Small intestine (tissue), 7 donors: ENCODE measurements at regions not wholly inside any gene's neighbourhood (a gene's known extent, or its start where the extent isn't known, plus 50 kb on each side); places are given as distances from the start of the nearest gene placed in this dataset.

Experiments
- DNase-seq, 2 donors: peaks; one replicate each; pipeline versions ENCODE4 v3.0.0 to v3.0.0-alpha.2; 2013
- FAIRE-seq: peaks from 2 replicates; lab custom pipeline; 2012; peaks lifted over from hg19 to GRCh38; lab: Jason Lieb, UNC
- H3K27ac ChIP-seq, 3 donors: one replicate each; pipeline ENCODE4 v1.5.1; 2013; ENCODE audit warnings: low read length in 2 of 3, mild to moderate bottlenecking in 2 of 3, control low read depth in 1 of 3, inconsistent platforms in 1 of 3, low read depth in 1 of 3, moderate library complexity in 1 of 3
- H3K27me3 ChIP-seq, 3 donors: one replicate each; pipeline ENCODE4 v1.6.1; 2013; ENCODE audit warnings: low read length in 3 of 3, inconsistent platforms in 1 of 3; ENCODE audit not compliant: control insufficient read depth in 3 of 3, insufficient read depth in 3 of 3
- H3K36me3 ChIP-seq, 3 donors: one replicate each; pipeline ENCODE4 v1.6.1; 2013; ENCODE audit warnings: low read length in 3 of 3, inconsistent platforms in 1 of 3, low read depth in 1 of 3, mild to moderate bottlenecking in 1 of 3, moderate library complexity in 1 of 3; ENCODE audit not compliant: control insufficient read depth in 3 of 3, insufficient read depth in 2 of 3
- H3K4me1 ChIP-seq, 3 donors: one replicate each; pipeline ENCODE4 v1.6.1; 2013; ENCODE audit warnings: low read length in 2 of 3, inconsistent platforms in 1 of 3, low read depth in 1 of 3, mild to moderate bottlenecking in 1 of 3, moderate library complexity in 1 of 3; ENCODE audit not compliant: control insufficient read depth in 3 of 3, insufficient read depth in 2 of 3
- H3K4me3 ChIP-seq, 3 donors: one replicate each; pipeline ENCODE4 v1.5.1; 2013; ENCODE audit warnings: low read length in 3 of 3, control low read depth in 1 of 3, inconsistent platforms in 1 of 3, low read depth in 1 of 3, mild to moderate bottlenecking in 1 of 3, moderate library complexity in 1 of 3
- H3K9me3 ChIP-seq, 2 donors: one replicate each; pipeline ENCODE4 v1.6.1; 2013; ENCODE audit warnings: low read depth in 1 of 2, low read length in 1 of 2; ENCODE audit not compliant: control insufficient read depth in 2 of 2, insufficient read depth in 1 of 2
- WGBS, 3 donors: extraction: QIAGEN DNeasy Blood & Tissue Kit; methylation state at CpG; one replicate each; pipeline ENCODE4 v1.1.7; 2013; 5-methylcytosine and 5-hydroxymethylcytosine counted together
- donor health status: healthy with polysubstance abuse.
- donor health status: control.
- donor health status: control.
- donor health status: Bipolar disorder and iron deficiency.
- donor health status: healthy.

DNA sequence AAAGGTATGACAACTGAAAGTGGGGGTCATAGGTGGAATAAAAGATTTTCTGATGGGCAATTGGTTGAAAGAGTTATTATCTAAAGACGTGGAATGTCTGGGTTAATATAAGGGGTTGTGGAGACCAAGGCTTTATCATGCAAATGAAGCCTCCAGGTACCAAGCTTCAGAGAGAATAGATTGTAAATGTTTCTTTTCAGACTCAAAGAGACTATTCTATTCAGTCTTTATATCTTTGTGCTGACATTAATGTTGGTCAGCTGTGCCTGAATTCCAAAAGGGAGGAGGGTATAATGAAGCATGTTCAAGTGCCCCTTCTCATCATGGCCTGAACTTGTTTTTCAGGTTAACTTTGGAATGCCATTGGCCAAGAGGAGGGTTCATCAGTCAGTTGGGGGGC, 145.3 kb downstream of the SETD4 start:
- no peak for FAIRE-seq
- Histone ChIP-seq H3K27me3 (no peaks in the 10 kb centered on the region), H3K9me3 (peaks cover 0 to 4% of the 10 kb centered on the region in 2 donors), H3K27ac (no peak overlapping the region), H3K4me3 (no peak overlapping the region), H3K36me3 (no peaks in the 10 kb centered on the region), H3K4me1 (no peaks in the 10 kb centered on the region)
- no peak for DNase-seq
- 79 to 87% (median 81%) methylated on average over 1 of the region's 1 CpG for WGBS, 3 donors

DNA sequence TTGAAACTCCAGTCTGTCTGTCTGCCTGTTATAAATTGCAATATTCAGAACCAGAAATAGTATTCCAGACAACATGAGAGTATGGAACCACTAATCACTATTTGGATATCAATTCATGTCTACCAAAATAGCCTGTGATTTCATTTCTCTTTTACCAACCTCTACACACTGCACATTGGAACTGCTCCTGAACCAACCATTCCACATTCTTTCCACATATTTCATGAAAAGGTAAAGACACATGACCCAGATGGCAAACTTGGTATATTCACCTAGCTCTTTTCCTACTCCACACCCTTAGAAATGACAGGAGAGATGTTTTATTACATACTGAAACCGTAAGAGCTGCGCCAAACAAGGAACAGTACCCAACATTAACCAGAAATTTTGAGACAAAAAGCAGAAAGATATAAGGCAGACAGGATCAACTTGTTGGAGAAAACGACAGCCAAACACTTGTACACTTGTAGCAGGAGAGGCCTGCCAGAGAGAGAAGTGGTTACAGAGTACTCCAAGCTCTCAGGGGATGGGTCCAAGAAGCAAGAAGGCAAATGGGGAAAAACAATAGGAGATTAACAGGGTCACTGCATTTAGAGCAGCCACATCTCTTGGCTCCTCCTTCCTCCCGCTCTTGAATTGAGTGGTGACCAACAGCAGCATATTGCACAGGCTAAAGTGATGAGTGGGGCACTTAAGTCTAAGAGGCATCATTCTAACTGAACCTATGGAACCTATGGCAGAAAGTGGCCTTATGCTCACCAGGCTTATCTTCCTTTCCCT, 148.7 kb downstream of the SETD4 start:
- Histone ChIP-seq H3K4me3 (no peak overlapping the region), H3K36me3 (no peaks in the 10 kb centered on the region), H3K27me3 (no peaks in the 10 kb centered on the region), H3K4me1 (no peaks in the 10 kb centered on the region), H3K9me3 (no peaks in the 10 kb centered on the region), H3K27ac (no peak overlapping the region)
- 81 to 90% (median 83%) methylated on average over 4 of the region's 4 CpGs for WGBS, 3 donors
- no peak for FAIRE-seq
- DNase-seq, result no peak

DNA sequence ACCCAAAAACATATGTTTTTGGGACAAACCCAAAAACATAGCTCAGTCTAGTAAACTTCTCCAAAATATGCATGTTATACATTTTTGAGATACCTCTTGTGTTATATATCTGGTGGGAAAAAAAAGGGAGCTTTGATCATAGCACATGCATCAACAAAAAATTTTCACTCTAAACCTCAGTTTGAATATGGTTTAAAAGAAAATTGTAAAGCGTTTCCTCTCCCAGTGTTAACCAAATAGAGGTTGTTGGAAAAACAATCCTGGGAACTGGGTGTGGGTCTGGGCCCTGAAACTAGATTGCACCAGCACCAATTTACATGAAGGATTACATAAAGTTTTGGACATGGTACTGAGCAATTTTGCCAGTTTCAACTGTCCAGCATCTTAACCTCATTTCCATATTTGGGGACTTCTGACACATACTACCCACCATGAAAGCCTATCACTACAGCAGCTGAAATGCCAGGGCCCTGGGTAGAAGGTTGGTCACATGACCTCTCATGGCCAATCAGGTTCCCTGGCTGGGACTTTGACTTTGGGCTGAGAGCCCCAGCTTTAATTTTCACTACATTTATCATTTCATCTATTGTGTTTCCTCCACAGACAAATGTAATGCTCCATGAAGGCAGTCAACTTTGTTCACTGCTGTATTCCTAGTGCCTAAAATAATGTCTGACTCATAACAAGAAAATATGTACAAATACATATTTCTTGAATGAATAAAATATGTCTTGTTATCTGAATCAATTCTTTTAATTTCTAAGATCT, 150.7 kb downstream of the SETD4 start:
- 87 to 93% (median 87%) methylated on average over 1 of the region's 1 CpG for WGBS, 3 donors
- no peaks in the 10 kb centered on the region for H3K9me3 ChIP-seq
- H3K27me3 ChIP-seq, result no peaks in the 10 kb centered on the region
- no peaks in the 10 kb centered on the region for H3K4me1 ChIP-seq
- H3K36me3 ChIP-seq, result no peaks in the 10 kb centered on the region
- DNase-seq, result no peak
- H3K4me3 ChIP-seq, result no peak overlapping the region
- no peak for FAIRE-seq
- no peak overlapping the region for H3K27ac ChIP-seq

DNA sequence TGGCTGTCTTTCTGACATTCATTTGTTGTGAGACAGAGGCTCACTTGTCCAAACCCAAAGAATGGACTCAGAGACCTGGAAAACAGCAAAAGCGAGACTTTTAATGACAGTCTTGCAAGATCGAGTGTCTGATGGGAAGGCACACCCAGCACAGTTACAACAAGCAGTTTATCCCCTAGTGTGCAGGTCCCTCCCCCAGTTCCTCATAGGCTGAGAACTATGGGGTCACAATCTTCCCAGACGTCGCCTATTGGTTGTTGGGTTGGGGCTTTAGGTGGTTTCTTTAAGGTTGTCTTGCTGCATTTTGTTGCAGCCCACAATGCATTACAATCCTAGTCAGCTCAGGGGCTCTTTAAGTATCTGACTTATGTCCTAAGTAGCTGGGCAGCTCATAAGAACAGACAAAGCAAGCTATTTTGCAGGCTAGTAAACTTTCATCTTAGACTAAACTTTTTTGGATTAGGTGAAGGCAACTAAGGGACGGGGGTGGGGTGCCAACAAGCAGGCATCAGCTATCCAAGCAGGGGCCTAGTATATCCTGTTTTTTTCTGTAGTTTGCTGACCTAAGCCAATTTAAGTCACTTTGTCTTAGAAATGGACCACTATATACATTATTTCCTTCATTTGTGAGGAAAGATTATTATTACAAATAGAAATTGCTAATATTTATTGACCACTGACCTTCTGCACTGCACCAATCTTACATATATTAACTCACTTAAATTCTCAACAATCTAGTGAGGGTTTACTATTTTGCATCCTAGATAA, 151.8 kb downstream of the SETD4 start:
- no peak overlapping the region for H3K4me3 ChIP-seq
- FAIRE-seq (no peak), DNase-seq (no peak)
- no peaks in the 10 kb centered on the region for H3K9me3 ChIP-seq
- H3K27ac ChIP-seq, result no peak overlapping the region
- 88 to 95% (median 89%) methylated on average over 5 of the region's 5 CpGs for WGBS, 3 donors
- H3K27me3 ChIP-seq, result no peaks in the 10 kb centered on the region
- H3K36me3 ChIP-seq, result no peaks in the 10 kb centered on the region
- no peaks in the 10 kb centered on the region for H3K4me1 ChIP-seq

DNA sequence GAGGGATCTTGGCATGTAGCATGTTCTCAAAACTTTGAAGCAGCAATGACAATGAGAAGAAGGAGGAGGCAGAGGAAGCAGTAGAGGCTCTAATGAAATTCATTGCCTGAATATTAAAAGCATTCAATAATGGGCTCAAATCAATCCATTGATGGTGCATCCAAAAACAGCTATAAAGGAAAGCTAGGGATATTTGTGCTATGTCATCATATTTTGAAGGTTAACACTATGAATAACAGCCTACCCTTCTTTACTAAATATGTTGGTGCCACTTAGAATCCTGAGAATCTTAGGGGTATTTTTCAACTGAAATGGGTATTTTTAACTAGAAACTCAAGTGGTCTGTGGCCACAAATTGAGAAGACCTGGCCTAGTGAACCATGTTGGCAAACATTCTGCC, 153.7 kb downstream of the SETD4 start:
- DNase-seq (no peak), FAIRE-seq (no peak)
- Histone ChIP-seq H3K36me3 (no peaks in the 10 kb centered on the region), H3K27ac (no peak overlapping the region), H3K4me3 (no peak overlapping the region), H3K4me1 (no peaks in the 10 kb centered on the region), H3K9me3 (no peaks in the 10 kb centered on the region), H3K27me3 (no peaks in the 10 kb centered on the region)

DNA sequence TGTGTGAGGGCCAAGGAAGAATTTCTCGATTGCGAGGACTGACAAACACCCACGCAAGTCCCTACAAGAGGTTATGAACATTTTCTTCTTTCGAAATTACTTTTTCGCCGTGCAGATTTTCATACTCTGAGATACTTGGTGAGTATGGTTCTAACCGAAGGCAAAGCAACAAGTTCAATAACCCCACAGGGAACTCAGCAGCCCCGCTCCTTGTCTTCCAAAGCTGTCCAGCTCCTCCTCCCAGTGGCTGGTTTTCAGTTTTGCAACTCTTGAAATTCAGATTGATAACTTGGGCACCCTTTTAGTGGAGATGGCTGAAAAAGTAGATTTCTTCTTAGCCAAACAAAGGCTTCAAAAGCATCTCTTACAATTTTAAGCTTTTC, 154.4 kb downstream of the SETD4 start:
- no peak for FAIRE-seq
- WGBS, 3 donors, result 88 to 92% (median 92%) methylated on average over 8 of the region's 8 CpGs

DNA sequence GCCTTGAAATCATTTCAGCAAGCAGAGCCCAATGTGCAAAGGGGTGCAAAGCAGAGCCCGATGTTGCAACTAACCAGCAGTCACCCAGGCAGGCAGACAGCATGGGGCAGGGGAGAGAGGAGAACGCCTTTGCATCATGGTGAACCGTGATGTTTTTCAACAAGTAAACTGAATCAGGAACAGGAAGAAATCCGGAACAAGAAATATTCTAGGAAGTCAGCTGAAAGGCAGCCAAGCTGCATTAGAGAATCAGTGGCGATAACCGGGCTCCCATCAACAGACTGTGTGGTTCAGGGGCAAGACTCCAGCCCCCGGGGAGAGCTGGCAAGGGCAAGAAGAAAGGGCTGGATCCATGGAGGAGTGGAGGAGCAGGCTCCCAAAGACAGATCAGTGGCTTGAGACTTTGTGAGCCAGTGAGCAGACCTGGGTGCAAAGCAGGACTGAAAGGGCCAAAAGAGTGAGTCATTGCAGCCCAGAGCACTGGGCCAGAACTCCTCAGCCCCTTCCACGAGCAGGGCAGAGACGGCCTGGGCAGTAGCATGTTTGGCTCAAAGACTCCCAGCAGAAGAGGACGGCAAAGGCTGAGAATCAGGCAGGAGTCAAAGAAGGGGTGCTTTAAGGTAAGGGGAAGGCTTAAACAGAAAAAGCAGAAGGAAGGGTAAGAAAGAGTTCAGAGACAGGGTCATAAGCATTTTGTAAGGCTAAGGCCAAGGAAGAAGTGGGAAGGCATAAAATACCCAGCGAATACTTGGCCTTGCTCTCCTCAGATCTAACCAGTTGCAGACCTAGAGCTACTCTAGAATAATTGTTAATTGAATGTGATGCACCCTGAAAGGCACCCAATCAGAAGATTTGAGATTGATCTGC, 155.0 kb downstream of the SETD4 start:
- Histone ChIP-seq H3K4me1 (no peaks in the 10 kb centered on the region), H3K4me3 (no peak overlapping the region), H3K27ac (no peak overlapping the region), H3K27me3 (no peaks in the 10 kb centered on the region), H3K36me3 (no peaks in the 10 kb centered on the region), H3K9me3 (no peaks in the 10 kb centered on the region)
- FAIRE-seq (no peak), DNase-seq (no peak)
- WGBS, 3 donors, result 71 to 86% (median 80%) methylated on average over 11 of the region's 11 CpGs

More for the DNA sequence above, 154.4 kb downstream of the SETD4 start:
- H3K4me3 ChIP-seq, result no peak overlapping the region
- no peaks in the 10 kb centered on the region for H3K27me3 ChIP-seq
- DNase-seq, result no peak
- H3K36me3 ChIP-seq, result no peaks in the 10 kb centered on the region
- no peaks in the 10 kb centered on the region for H3K4me1 ChIP-seq
- no peak overlapping the region for H3K27ac ChIP-seq
- no peaks in the 10 kb centered on the region for H3K9me3 ChIP-seq

DNA sequence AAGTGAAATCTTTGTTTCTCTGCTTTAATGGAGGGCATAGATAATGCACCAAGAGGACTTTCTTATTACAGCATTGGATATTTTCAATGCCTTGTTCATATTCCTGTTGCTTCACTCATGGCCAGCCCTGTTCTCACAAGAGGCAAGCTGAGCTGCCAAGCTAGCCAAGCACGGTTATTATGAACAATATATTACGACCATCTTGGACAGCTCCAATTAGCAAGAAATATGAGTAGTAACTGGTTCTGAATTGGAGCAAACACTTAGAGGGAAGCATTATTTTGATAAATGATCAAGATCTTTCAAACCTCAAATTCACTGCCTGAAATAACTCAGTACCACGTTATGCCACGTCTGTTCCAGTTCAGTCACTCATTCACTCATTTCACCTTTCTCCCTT, 159.8 kb downstream of the SETD4 start:
- no peak for FAIRE-seq
- no peaks in the 10 kb centered on the region for H3K27me3 ChIP-seq
- H3K9me3 ChIP-seq, result peaks cover 0 to 4% of the 10 kb centered on the region in 2 donors
- H3K27ac ChIP-seq, result no peak overlapping the region
- no peak for DNase-seq
- no peaks in the 10 kb centered on the region for H3K4me1 ChIP-seq
- H3K36me3 ChIP-seq, result no peaks in the 10 kb centered on the region
- H3K4me3 ChIP-seq, result no peak overlapping the region
- WGBS, 3 donors, result 70 to 86% (median 74%) methylated on average over 4 of the region's 4 CpGs
